Cerebellar nuclear complex (tissue), 1 donor: ENCODE measurements at regions not wholly inside any gene's neighbourhood (a gene's known extent, or its start where the extent isn't known, plus 50 kb on each side); places are given as distances from the start of the nearest gene placed in this dataset.

Source experiments
- DNase-seq, 2 experiments: peaks; one replicate each; lab custom pipeline; 2025; lab: John Stamatoyannopoulos, UW

- no peak for DNase-seq
These were observed 104.3 kb upstream of the TNRC6C start for GRCh38 chr17:77854083-77854758.

- DNase-seq = no peak
These were observed 103.5 kb upstream of the TNRC6C start for GRCh38 chr17:77854759-77855745.

GRCh38 chr17:77856551-77857305 lies 101.8 kb upstream of the TNRC6C start:
- DNase-seq = no peak

- no peak for DNase-seq
These were observed 101.3 kb upstream of the TNRC6C start for GRCh38 chr17:77857306-77857555.

- DNase-seq = no peak
These were observed 100.9 kb upstream of the TNRC6C start for GRCh38 chr17:77857613-77858012.

- no peak for DNase-seq
These were observed 100.0 kb upstream of the TNRC6C start for GRCh38 chr17:77858291-77859034.

GRCh38 chr17:77859035-77859810 lies 99.3 kb upstream of the TNRC6C start:
- no peak for DNase-seq

GRCh38 chr17:77861133-77861695 lies 97.3 kb upstream of the TNRC6C start:
- no peak for DNase-seq

- DNase-seq = no peak
These were observed 96.4 kb upstream of the TNRC6C start for GRCh38 chr17:77861981-77862645.

GRCh38 chr17:77862890-77863813 lies 95.4 kb upstream of the TNRC6C start:
- no peak for DNase-seq

GRCh38 chr17:77863814-77864161 lies 94.7 kb upstream of the TNRC6C start:
- DNase-seq = no peak

- DNase-seq = no peak
These were observed 94.0 kb upstream of the TNRC6C start for GRCh38 chr17:77864234-77865111.

- no peak for DNase-seq
These were observed 93.3 kb upstream of the TNRC6C start for GRCh38 chr17:77865112-77865611.

- DNase-seq = no peak
These were observed 92.8 kb upstream of the TNRC6C start for GRCh38 chr17:77865716-77866115.

GRCh38 chr17:77867308-77867781 lies 91.2 kb upstream of the TNRC6C start:
- no peak for DNase-seq

- DNase-seq = no peak
These were observed 90.4 kb upstream of the TNRC6C start for GRCh38 chr17:77867976-77868713.

GRCh38 chr17:77869041-77869599 lies 89.4 kb upstream of the TNRC6C start:
- DNase-seq = no peak
